Testis (tissue), 2 donors: ENCODE measurements at regions not wholly inside any gene's neighbourhood (a gene's known extent, or its start where the extent isn't known, plus 50 kb on each side); places are given as distances from the start of the nearest gene placed in this dataset.

Experiments
- POLR2A ChIP-seq: fragments of 450-650 bp; IDR thresholded peaks from one replicate; pipeline ENCODE4 v1.6.1; 2017; ENCODE audit warnings: antibody characterized with exemption, mild to moderate bottlenecking, moderate library complexity
- TF ChIP-seq, protein P1 (sequence below), 3 experiments: fragments of 450-650 bp in 2 of 3; fragments of 200-600 bp in 1 of 3; sonication (generic) in 1 of 3; IDR thresholded peaks; one replicate each; pipeline ENCODE4 v1.5.1; 2016 to 2019; ENCODE audit warnings: antibody characterized with exemption in 3 of 3, mild to moderate bottlenecking in 2 of 3, moderate library complexity in 1 of 3

DNA sequence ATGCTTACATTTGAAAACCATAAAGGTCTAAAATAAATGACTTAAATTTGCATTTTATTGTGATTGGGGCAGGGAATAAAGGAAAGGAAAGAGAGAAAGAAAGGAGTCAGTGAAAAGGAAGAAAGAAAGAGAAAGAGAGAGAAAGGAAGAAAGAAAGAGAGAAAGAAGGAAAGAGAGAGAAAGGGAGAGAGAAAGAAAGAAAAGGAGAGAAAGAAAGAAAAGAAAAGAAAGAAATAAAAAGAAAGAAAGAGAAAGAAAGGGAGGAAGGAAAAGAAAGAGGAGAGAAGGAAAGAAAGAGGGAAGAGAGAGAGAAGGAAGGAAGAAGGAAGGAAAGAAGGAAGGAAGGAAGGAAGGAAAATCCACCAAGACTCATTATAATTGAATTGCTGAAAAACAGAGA, 222.8 kb downstream of the RMST start:
- TF ChIP-seq, protein P1, sequence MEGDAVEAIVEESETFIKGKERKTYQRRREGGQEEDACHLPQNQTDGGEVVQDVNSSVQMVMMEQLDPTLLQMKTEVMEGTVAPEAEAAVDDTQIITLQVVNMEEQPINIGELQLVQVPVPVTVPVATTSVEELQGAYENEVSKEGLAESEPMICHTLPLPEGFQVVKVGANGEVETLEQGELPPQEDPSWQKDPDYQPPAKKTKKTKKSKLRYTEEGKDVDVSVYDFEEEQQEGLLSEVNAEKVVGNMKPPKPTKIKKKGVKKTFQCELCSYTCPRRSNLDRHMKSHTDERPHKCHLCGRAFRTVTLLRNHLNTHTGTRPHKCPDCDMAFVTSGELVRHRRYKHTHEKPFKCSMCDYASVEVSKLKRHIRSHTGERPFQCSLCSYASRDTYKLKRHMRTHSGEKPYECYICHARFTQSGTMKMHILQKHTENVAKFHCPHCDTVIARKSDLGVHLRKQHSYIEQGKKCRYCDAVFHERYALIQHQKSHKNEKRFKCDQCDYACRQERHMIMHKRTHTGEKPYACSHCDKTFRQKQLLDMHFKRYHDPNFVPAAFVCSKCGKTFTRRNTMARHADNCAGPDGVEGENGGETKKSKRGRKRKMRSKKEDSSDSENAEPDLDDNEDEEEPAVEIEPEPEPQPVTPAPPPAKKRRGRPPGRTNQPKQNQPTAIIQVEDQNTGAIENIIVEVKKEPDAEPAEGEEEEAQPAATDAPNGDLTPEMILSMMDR (IDR thresholded peaks at IDR 0.05): no peak
- no peak for TF ChIP-seq POLR2A
